ENCODE measurements at regions not wholly inside any gene's neighbourhood (a gene's known extent, or its start where the extent isn't known, plus 50 kb on each side); places are given as distances from the start of the nearest gene placed in this dataset.

DNA sequence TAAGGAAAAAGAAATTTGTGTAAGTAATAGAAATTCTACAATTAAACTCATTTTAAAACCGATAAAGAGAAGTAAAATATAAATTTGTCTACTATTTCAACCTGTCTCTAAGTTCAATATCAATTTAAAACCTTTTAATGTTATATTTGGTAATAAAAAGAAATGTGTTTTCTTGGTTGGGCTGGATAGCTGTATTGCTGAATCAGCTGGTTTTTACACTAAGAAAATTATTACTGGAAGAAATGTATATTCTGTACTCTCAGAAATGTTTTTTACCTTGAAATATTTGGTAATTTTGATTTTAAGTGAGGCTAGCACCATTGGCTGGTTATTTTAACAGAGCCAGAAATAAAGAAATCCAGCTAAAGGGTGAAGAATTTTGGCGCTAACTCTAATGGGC lies 87.1 kb upstream of the CNTNAP4 start:
- no peak overlapping the region for H3K4me3 ChIP-seq (ENCODE audit: low read length)
- no peaks in the 10 kb centered on the region for H3K27me3 ChIP-seq (ENCODE audit: insufficient read depth, low read length)
- no peaks in the 10 kb centered on the region for H3K9me3 ChIP-seq (ENCODE audit: low read length)
- no peak overlapping the region for H2AFZ ChIP-seq (ENCODE audit: low read depth, low read length)
- peaks cover 14% of the 10 kb centered on the region for H3K4me1 ChIP-seq (ENCODE audit: insufficient read depth, low read length)
- no peaks in the 10 kb centered on the region for H3K36me3 ChIP-seq (ENCODE audit: insufficient read depth, low read length)

DNA sequence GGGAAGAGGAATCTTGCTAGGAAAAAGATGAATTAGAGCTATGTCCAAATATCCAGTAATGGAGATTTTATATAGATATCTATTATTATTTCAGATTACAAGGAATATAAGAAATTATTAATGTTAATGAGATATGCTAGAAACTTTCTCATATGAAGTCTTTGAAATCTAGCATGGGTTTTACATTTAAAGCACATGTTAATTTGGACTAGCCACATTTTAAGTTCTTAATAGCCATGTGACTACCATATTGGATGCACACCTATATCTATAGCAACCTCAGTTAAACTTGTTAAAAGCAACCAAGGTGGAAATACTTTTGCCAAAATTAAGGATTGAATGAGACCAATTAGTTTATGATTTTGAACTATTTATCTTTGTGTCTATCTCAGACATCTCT lies 86.7 kb upstream of the CNTNAP4 start:
- Histone ChIP-seq H2AFZ (ENCODE audit: low read depth, low read length) (no peak overlapping the region), H3K4me1 (ENCODE audit: insufficient read depth, low read length) (peaks cover 14% of the 10 kb centered on the region), H3K27me3 (ENCODE audit: insufficient read depth, low read length) (no peaks in the 10 kb centered on the region), H3K9me3 (ENCODE audit: low read length) (no peaks in the 10 kb centered on the region), H3K4me3 (ENCODE audit: low read length) (no peak overlapping the region), H3K36me3 (ENCODE audit: insufficient read depth, low read length) (no peaks in the 10 kb centered on the region)

DNA sequence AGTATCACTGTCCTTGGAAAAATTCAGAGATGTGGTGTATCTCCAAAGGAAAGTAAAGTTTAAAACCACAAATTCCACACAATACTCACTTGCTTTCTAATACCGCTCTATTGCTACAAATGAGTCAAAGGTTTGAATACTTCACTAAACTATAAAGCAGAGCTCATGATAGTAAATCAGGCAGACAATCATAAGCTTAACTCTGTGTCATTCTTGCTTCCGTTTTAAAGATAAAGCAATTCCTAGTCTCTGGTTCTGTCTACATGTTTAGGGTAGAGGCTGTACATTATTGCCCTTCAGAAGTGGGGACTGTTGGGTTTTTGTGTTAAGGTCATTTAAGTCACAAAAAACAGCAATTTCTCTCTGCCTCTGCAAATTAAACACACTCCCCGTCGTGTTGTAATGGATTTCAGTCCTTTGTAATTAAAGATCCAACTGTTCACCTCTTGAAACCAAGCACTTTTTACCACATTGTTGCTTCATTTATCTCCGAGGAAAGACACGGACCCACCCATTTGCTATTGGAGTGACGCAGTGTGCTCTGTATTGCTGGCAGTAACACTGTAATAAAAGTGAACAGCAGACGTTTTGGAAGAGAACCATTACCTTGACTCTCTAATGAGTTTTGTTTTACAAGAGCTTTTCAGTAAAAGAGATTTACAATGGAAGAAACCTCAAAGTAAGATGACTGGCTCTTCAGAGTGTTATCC lies 83.1 kb upstream of the CNTNAP4 start:
- Histone ChIP-seq H3K4me3 (ENCODE audit: low read length) (no peak overlapping the region), H3K9me3 (ENCODE audit: low read length) (no peaks in the 10 kb centered on the region), H3K27me3 (ENCODE audit: insufficient read depth, low read length) (no peaks in the 10 kb centered on the region), H3K36me3 (ENCODE audit: insufficient read depth, low read length) (no peaks in the 10 kb centered on the region), H3K4me1 (ENCODE audit: insufficient read depth, low read length) (peaks cover 14% of the 10 kb centered on the region), H2AFZ (ENCODE audit: low read depth, low read length) (peak overlapping the region; percentile 53)

DNA sequence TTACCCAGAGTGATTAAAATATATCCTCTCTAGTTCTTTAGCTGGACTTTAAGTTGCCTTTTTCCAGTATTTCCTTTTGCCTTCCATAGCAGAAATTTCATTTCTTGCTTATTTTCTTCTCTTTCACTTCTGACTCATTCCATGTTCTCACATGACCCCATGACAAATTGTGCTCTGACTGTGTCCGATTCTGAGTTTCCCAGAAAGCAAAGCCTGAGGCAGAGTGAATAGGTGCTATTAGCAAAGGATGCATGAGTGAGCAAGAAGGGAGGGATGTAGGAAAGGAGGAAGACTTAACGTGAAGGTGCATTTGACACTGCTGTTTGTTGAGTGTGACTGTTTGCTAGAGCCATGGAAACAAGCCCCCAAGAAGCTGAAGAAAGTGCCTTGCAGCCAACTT lies 82.6 kb upstream of the CNTNAP4 start:
- Histone ChIP-seq H3K27me3 (ENCODE audit: insufficient read depth, low read length) (no peaks in the 10 kb centered on the region), H3K4me3 (ENCODE audit: low read length) (no peak overlapping the region), H3K4me1 (ENCODE audit: insufficient read depth, low read length) (peaks cover 18% of the 10 kb centered on the region)

DNA sequence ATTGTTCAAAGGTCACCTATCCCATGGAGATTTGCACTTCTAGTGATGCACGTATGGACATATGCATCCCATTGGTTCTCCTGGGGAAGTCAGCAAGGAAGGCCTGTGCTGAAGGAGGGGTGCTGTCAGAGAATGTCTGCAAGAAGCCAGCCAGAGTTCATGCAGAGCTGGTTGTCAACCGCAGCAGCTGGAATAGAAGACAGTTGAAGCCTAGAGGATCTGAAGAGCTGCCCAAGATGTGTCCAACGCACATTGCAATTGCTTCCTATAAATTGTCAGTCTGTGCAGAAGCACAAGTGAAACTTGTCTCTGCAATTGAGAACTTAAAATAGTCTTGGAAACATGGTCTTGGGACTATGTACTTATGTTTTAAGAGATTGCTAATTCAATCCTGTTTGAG lies 82.1 kb upstream of the CNTNAP4 start:
- H3K27me3 ChIP-seq (ENCODE audit: insufficient read depth, low read length), result no peaks in the 10 kb centered on the region
- no peaks in the 10 kb centered on the region for H3K9me3 ChIP-seq (ENCODE audit: low read length)
- H3K4me3 ChIP-seq (ENCODE audit: low read length), result no peak overlapping the region
- H3K36me3 ChIP-seq (ENCODE audit: insufficient read depth, low read length), result no peaks in the 10 kb centered on the region
- no peak overlapping the region for H2AFZ ChIP-seq (ENCODE audit: low read depth, low read length)
- peaks cover 18% of the 10 kb centered on the region for H3K4me1 ChIP-seq (ENCODE audit: insufficient read depth, low read length)

More for the DNA sequence above, 82.6 kb upstream of the CNTNAP4 start:
- no peaks in the 10 kb centered on the region for H3K36me3 ChIP-seq (ENCODE audit: insufficient read depth, low read length)
- H2AFZ ChIP-seq (ENCODE audit: low read depth, low read length), result peak overlapping the region; percentile 53
- H3K9me3 ChIP-seq (ENCODE audit: low read length), result no peaks in the 10 kb centered on the region

DNA sequence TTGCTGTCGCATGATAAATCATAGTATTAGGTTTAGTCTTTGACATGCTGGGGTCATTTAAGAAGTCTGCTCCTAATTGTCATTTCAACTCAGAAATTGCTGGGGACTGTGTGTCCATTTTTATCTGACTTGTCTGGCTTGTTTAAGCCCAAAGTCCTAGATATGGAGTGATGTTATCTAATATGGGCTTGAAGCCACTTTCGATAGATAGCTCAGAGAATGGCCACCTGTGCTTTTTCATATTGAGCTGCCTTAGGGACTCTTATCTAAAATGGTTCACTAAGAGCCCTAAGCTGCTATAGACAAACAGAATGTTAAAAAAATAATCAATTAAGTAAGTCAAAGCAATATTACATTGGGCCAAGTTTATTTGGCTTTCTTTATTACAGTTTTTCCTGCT lies 81.6 kb upstream of the CNTNAP4 start:
- Histone ChIP-seq H3K27me3 (ENCODE audit: insufficient read depth, low read length) (no peaks in the 10 kb centered on the region), H2AFZ (ENCODE audit: low read depth, low read length) (no peak overlapping the region), H3K9me3 (ENCODE audit: low read length) (no peaks in the 10 kb centered on the region), H3K36me3 (ENCODE audit: insufficient read depth, low read length) (no peaks in the 10 kb centered on the region), H3K4me1 (ENCODE audit: insufficient read depth, low read length) (peaks cover 18% of the 10 kb centered on the region), H3K4me3 (ENCODE audit: low read length) (no peak overlapping the region)

DNA sequence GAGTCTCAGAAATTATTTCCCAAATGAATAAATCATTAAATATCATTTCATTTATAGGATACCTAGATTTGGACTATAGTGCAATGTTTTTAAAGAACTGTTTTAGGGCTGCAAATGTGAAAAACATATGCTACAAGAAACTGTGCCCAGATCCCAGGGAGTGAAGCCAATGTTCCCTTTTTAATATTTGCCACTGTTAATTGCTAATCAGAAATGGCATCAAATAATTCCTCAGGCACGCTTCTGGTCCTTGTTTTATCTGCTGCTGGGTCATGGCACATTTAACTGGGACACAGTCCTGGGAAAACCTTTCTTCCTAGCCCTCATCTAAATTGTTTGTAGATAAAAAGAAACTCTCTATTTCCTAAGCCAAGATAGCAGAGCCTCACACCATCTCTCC lies 79.3 kb upstream of the CNTNAP4 start:
- Histone ChIP-seq H3K9me3 (ENCODE audit: low read length) (no peaks in the 10 kb centered on the region), H3K4me1 (ENCODE audit: insufficient read depth, low read length) (peaks cover 18% of the 10 kb centered on the region), H3K27me3 (ENCODE audit: insufficient read depth, low read length) (no peaks in the 10 kb centered on the region), H3K4me3 (ENCODE audit: low read length) (no peak overlapping the region), H3K36me3 (ENCODE audit: insufficient read depth, low read length) (no peaks in the 10 kb centered on the region), H2AFZ (ENCODE audit: low read depth, low read length) (no peak overlapping the region)

DNA sequence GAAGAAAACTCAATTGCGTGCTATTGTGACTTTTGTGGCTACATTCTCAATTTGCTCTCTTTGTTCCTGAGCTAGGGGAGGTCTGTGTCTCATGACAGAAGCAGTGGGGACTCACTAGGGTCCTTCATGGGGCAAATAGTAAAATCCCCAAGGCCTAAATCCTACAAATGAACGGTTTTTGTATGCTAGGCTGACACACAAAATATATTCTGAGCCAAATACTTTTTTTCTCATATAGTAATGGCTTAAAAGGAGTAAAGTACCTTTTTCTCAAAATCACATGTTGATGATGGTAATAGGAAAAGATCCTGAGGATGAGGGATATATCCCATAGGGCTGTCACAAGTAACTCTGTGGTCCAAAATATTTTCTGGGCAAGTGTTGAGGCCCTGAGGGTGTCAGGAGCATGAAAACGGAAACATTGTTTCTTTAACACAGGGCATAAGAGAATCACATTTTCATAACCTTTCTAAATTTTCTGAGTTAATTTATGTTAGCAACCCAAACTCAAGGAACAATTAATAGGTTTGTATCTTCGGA lies 77.5 kb upstream of the CNTNAP4 start:
- no peaks in the 10 kb centered on the region for H3K27me3 ChIP-seq (ENCODE audit: insufficient read depth, low read length)
- H3K4me3 ChIP-seq (ENCODE audit: low read length), result no peak overlapping the region
- no peaks in the 10 kb centered on the region for H3K9me3 ChIP-seq (ENCODE audit: low read length)
- no peaks in the 10 kb centered on the region for H3K36me3 ChIP-seq (ENCODE audit: insufficient read depth, low read length)
- H2AFZ ChIP-seq (ENCODE audit: low read depth, low read length), result peak overlapping the region; percentile 26
- peaks cover 8% of the 10 kb centered on the region for H3K4me1 ChIP-seq (ENCODE audit: insufficient read depth, low read length)

DNA sequence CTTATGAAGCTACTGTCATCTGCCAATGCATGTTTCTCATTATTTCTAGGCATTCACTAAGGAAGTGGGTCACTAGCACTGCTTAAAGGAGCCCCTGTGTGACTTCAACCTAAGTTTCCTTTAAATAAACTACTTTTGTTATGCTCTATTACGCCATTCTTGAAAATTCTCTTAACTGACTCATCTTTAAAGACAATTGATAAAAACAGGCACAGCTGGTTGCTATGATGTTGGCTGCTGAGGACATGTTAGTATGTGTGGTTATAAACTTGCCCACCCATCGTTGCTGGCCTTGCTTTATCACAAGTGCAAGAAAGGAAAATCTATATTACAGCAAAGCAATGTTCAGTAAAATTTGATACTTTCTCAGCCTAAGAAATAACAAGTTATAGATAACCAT lies 75.8 kb upstream of the CNTNAP4 start:
- Histone ChIP-seq H3K4me1 (ENCODE audit: insufficient read depth, low read length) (peaks cover 4% of the 10 kb centered on the region), H3K27me3 (ENCODE audit: insufficient read depth, low read length) (no peaks in the 10 kb centered on the region), H3K36me3 (ENCODE audit: insufficient read depth, low read length) (no peaks in the 10 kb centered on the region), H2AFZ (ENCODE audit: low read depth, low read length) (no peak overlapping the region), H3K4me3 (ENCODE audit: low read length) (no peak overlapping the region), H3K9me3 (ENCODE audit: low read length) (no peaks in the 10 kb centered on the region)

DNA sequence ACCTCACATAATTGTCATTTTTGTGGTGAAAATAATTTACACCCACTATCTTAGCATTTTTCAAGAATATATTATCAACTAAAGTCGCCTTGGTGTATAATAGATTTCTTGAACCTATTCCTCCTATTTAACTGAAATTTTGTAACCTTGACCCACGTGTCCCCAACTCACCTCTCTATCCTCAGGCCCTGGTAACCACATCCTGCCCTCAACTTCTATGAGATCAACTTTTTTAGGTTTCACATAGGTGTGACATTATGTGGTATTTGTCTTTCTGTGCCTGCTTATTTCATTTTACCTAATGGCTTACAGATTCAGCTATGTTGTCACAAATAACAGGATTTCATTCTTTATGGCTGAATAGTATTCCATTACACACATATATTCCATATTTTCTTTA lies 73.0 kb upstream of the CNTNAP4 start:
- H3K36me3 ChIP-seq (ENCODE audit: insufficient read depth, low read length), result no peaks in the 10 kb centered on the region

DNA sequence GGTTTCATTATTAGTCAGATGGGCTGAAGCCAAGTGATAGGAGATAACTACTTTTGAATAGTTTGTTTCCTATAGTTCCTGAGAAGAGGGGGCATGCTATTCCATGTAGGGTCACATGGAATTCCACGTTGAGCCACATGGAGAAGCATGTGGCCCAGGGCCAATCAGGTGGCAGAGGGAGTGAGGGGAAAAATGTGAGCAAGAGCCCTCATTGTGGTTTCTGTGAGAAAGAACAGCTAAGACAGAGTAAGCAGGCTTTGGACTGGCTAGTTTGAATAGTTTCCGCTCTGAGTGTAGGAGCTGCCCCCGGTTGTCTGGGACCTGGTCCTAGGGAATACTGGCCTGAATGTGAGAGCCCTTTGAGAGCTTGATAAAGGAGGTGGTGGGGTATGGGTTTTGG lies 69.9 kb upstream of the CNTNAP4 start:
- no peaks in the 10 kb centered on the region for H3K27me3 ChIP-seq (ENCODE audit: insufficient read depth, low read length)
- no peaks in the 10 kb centered on the region for H3K9me3 ChIP-seq (ENCODE audit: low read length)
- H3K4me1 ChIP-seq (ENCODE audit: insufficient read depth, low read length), result no peaks in the 10 kb centered on the region
- H3K36me3 ChIP-seq (ENCODE audit: insufficient read depth, low read length), result no peaks in the 10 kb centered on the region
- H2AFZ ChIP-seq (ENCODE audit: low read depth, low read length), result no peak overlapping the region
- no peak overlapping the region for H3K4me3 ChIP-seq (ENCODE audit: low read length)

More for the DNA sequence above, 73.0 kb upstream of the CNTNAP4 start:
- no peaks in the 10 kb centered on the region for H3K9me3 ChIP-seq (ENCODE audit: low read length)
- H3K4me1 ChIP-seq (ENCODE audit: insufficient read depth, low read length), result peaks cover 3% of the 10 kb centered on the region
- no peak overlapping the region for H2AFZ ChIP-seq (ENCODE audit: low read depth, low read length)
- no peak overlapping the region for H3K4me3 ChIP-seq (ENCODE audit: low read length)
- H3K27me3 ChIP-seq (ENCODE audit: insufficient read depth, low read length), result no peaks in the 10 kb centered on the region

DNA sequence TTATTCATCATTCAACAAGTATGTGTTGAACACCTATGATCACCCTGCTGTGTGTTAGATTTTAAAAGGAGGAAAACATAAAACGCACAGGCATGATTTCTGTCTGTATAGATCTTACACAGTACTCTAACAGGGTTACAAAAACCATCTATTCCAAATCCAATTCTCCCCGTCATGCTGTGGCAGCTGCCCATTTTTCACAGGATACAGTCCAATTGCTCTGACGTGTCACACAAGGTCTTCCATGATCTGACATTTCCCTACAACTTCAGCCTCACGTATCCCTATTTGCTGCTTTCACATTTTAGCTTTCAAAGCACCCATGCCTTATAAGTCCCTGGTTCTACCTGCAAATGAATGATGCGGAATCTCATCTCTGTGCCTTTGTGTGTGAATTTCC lies 67.0 kb upstream of the CNTNAP4 start:
- Histone ChIP-seq H2AFZ (ENCODE audit: low read depth, low read length) (no peak overlapping the region), H3K9me3 (ENCODE audit: low read length) (no peaks in the 10 kb centered on the region), H3K36me3 (ENCODE audit: insufficient read depth, low read length) (no peaks in the 10 kb centered on the region), H3K27me3 (ENCODE audit: insufficient read depth, low read length) (no peaks in the 10 kb centered on the region), H3K4me3 (ENCODE audit: low read length) (no peak overlapping the region), H3K4me1 (ENCODE audit: insufficient read depth, low read length) (no peaks in the 10 kb centered on the region)

DNA sequence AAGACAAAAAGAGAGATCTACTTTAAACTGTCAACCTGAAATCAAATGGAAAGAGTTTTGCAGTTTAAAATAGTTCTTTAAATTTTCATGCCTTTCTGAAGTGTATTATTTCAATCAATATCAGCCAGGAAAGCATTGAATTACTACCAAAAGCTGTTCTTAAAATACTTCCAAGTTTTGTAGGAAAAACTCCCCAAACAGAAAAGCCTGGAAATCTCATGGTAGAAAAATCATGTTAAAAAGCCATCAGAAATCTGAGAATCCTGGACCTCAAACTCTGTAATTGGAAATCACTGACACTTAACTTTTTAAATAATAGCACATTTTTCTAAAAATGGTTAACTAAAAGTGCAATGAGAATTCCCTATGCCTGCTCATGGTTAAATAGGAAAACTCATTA lies 63.3 kb upstream of the CNTNAP4 start:
- Histone ChIP-seq H2AFZ (ENCODE audit: low read depth, low read length) (no peak overlapping the region), H3K4me3 (ENCODE audit: low read length) (no peak overlapping the region), H3K4me1 (ENCODE audit: insufficient read depth, low read length) (no peaks in the 10 kb centered on the region), H3K36me3 (ENCODE audit: insufficient read depth, low read length) (no peaks in the 10 kb centered on the region), H3K9me3 (ENCODE audit: low read length) (no peaks in the 10 kb centered on the region), H3K27me3 (ENCODE audit: insufficient read depth, low read length) (no peaks in the 10 kb centered on the region)

DNA sequence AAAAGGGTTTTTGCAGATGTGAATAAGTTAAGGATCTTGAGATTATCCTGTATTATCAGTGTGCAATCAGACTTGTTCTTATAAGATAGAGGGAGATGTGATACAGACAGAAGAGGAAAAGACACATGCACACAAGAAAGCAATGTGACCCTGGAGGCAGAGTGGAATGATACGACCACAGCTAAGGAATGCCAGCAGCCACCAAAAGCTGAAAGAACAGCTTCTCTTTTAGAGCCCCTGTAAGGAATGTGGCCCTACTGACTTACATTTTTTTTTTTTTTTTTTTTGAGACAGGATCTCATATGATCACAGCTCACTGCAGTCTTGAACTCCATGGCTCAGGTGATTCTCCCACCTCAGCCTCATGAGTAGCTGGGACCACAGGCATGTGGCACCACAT lies 62.3 kb upstream of the CNTNAP4 start:
- Histone ChIP-seq H3K4me3 (ENCODE audit: low read length) (no peak overlapping the region), H3K4me1 (ENCODE audit: insufficient read depth, low read length) (no peaks in the 10 kb centered on the region), H2AFZ (ENCODE audit: low read depth, low read length) (no peak overlapping the region), H3K36me3 (ENCODE audit: insufficient read depth, low read length) (no peaks in the 10 kb centered on the region), H3K27me3 (ENCODE audit: insufficient read depth, low read length) (no peaks in the 10 kb centered on the region), H3K9me3 (ENCODE audit: low read length) (no peaks in the 10 kb centered on the region)
